Prostate gland (tissue), 2 donors: ENCODE measurements at regions not wholly inside any gene's neighbourhood (a gene's known extent, or its start where the extent isn't known, plus 50 kb on each side); places are given as distances from the start of the nearest gene placed in this dataset.
"Not testable (repeated sequence)": the region's sequence is repeated elsewhere in the genome, so short reads cannot be mapped to it uniquely, and the experiment has no call there.

Experiments used
- DNase-seq: peaks from one replicate; pipeline ENCODE4 v3.0.0-alpha.2; 2019; ENCODE audit warnings: low spot score
- H3K27ac ChIP-seq, 2 donors: fragments of 200-600 bp; sonication (generic); 2 replicates each; pipeline ENCODE4 v1.5.1; 2017 to 2019
- H3K27me3 ChIP-seq: fragments of 200-600 bp; sonication (generic); replicated peaks from 2 replicates; pipeline ENCODE4 v1.5.1; 2019; ENCODE audit not compliant: insufficient read depth
- H3K36me3 ChIP-seq, 2 donors: fragments of 200-600 bp; sonication (generic); 1 replicate in 1 of 2; 2 replicates in 1 of 2; pipeline versions ENCODE4 v1.5.1 to v1.8.1; 2017 to 2019
- H3K4me1 ChIP-seq: fragments of 200-600 bp; sonication (generic); replicated peaks from 2 replicates; pipeline ENCODE4 v1.5.1; 2019
- H3K4me3 ChIP-seq, 2 donors: fragments of 200-600 bp; sonication (generic); 2 replicates each; pipeline ENCODE4 v1.5.1; 2017 to 2019
- H3K9me3 ChIP-seq: fragments of 200-600 bp; sonication (generic); 2 replicates; pipeline ENCODE4 v1.5.1; 2017
- POLR2A ChIP-seq: fragments of 450-650 bp; IDR thresholded peaks from one replicate; pipeline ENCODE4 v1.6.1; 2016; ENCODE audit warnings: antibody characterized with exemption, mild to moderate bottlenecking
- POLR2AphosphoS5 ChIP-seq: sonication (generic); formaldehyde crosslinking; IDR thresholded peaks from one replicate; pipeline ENCODE4 v1.6.1; 2017; ENCODE audit warnings: antibody characterized with exemption
- WGBS: methylation state at CpG from one replicate; pipeline ENCODE4 v1.1.5; 2018; 5-methylcytosine and 5-hydroxymethylcytosine counted together
- intact Hi-C: fragments of 100-400 bp; cut with DNase I; formaldehyde crosslinking; loops from one replicate; pipeline ENCODE4 v1.14.2; 2022
- TF ChIP-seq, protein P1 (sequence below), 4 experiments: fragments of 200-600 bp in 2 of 4; fragments of 450-650 bp in 2 of 4; sonication (generic) in 2 of 4; IDR thresholded peaks; 1 replicate in 3 of 4; 2 replicates in 1 of 4; pipeline ENCODE4 v1.5.1; 2016 to 2019; ENCODE audit warnings: antibody characterized with exemption in 4 of 4, mild to moderate bottlenecking in 2 of 4, moderate library complexity in 2 of 4

- intact Hi-C loops, result no loop called here
- Histone ChIP-seq H3K4me3 (no peak overlapping the region), H3K27ac (no peak overlapping the region), H3K27me3 (no peaks in the 10 kb centered on the region), H3K9me3 (no peaks in the 10 kb centered on the region), H3K36me3 (no peaks in the 10 kb centered on the region), H3K4me1 (no peaks in the 10 kb centered on the region)
- TF ChIP-seq POLR2A, result no peak
- TF ChIP-seq, protein P1, sequence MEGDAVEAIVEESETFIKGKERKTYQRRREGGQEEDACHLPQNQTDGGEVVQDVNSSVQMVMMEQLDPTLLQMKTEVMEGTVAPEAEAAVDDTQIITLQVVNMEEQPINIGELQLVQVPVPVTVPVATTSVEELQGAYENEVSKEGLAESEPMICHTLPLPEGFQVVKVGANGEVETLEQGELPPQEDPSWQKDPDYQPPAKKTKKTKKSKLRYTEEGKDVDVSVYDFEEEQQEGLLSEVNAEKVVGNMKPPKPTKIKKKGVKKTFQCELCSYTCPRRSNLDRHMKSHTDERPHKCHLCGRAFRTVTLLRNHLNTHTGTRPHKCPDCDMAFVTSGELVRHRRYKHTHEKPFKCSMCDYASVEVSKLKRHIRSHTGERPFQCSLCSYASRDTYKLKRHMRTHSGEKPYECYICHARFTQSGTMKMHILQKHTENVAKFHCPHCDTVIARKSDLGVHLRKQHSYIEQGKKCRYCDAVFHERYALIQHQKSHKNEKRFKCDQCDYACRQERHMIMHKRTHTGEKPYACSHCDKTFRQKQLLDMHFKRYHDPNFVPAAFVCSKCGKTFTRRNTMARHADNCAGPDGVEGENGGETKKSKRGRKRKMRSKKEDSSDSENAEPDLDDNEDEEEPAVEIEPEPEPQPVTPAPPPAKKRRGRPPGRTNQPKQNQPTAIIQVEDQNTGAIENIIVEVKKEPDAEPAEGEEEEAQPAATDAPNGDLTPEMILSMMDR (IDR thresholded peaks at IDR 0.05), result no peak
- TF ChIP-seq POLR2AphosphoS5, result no peak
- no peak for DNase-seq
Measured at GRCh38 chr3:152773633-152774032, 61.3 kb upstream of the P2RY1 start.

GRCh38 chr3:152774230-152774629 lies 60.7 kb upstream of the P2RY1 start:
- H3K9me3 ChIP-seq, intact Hi-C loops, H3K27ac ChIP-seq, H3K4me1 ChIP-seq, H3K4me3 ChIP-seq, H3K27me3 ChIP-seq, H3K36me3 ChIP-seq, DNase-seq: not testable (repeated sequence)
- 92% methylated on average over 4 of the region's 4 CpGs for WGBS

- TF ChIP-seq, protein P1 (IDR thresholded peaks at IDR 0.05), result no peak
- TF ChIP-seq POLR2A, result no peak
- TF ChIP-seq POLR2AphosphoS5, result no peak
- no peak overlapping the region for H3K27ac ChIP-seq
- no peaks in the 10 kb centered on the region for H3K36me3 ChIP-seq
- no peak overlapping the region for H3K4me3 ChIP-seq
- no peaks in the 10 kb centered on the region for H3K27me3 ChIP-seq
- no peaks in the 10 kb centered on the region for H3K4me1 ChIP-seq
- intact Hi-C loops, result no loop called here
- 75% methylated on average over 2 of the region's 2 CpGs for whole genome bisulfite sequencing
- no peak for DNase-seq
- H3K9me3 ChIP-seq, result no peaks in the 10 kb centered on the region
Measured at GRCh38 chr3:152778022-152778421, 56.9 kb upstream of the P2RY1 start.

DNA sequence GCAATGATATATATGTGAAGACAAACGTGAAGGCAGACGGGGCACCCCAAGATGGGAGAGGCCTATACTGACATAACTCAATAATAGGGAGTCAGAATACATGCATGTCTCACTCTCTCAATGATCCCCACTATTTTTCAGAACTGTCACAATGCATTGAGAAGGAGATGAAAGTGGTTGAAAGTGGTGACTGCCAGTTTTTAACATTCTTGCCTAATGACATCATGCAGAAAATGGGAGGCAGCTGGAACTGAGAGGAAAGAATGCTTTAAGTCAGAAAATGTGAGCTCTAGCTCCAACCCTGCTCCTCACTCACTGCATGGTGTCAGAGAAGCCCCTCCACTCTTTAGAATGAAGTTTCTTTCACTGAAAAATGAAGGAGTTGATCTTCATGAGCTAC lies 55.3 kb upstream of the P2RY1 start:
- no peaks in the 10 kb centered on the region for H3K9me3 ChIP-seq
- H3K27me3 ChIP-seq, result no peaks in the 10 kb centered on the region
- no peak overlapping the region for H3K27ac ChIP-seq
- no peak overlapping the region for H3K4me3 ChIP-seq
- WGBS, result 74% methylated on average over 2 of the region's 2 CpGs
- no peaks in the 10 kb centered on the region for H3K36me3 ChIP-seq
- no peaks in the 10 kb centered on the region for H3K4me1 ChIP-seq
- intact Hi-C loops, result no loop called here
- TF ChIP-seq POLR2A (no peak), POLR2AphosphoS5 (no peak)
- TF ChIP-seq, protein P1 (IDR thresholded peaks at IDR 0.05), result no peak
- DNase-seq, result no peak

DNA sequence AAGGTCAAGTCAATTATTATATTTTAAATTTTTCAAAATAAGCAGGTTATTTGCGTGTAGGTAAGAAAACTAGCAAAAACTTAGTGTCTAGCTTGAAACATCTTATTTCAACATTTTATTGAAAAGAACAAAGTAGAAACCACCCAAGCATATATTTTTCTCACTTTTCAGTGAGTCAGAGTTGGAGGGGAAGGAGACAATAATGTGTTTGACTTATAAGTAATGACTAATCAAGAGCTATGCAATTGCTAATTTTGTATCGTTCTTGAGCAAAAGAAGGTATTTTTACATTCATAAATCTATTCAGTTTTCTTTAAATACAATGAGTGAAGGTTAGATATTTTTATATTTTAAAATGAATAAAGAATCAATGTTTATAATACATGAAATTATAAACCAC lies 54.4 kb upstream of the P2RY1 start:
- no peak for DNase-seq
- H3K4me3 ChIP-seq, result no peak overlapping the region
- intact Hi-C loops, result no loop called here
- WGBS, result 95% methylated on average over 2 of the region's 2 CpGs
- no peaks in the 10 kb centered on the region for H3K36me3 ChIP-seq
- H3K27ac ChIP-seq, result no peak overlapping the region
- no peaks in the 10 kb centered on the region for H3K27me3 ChIP-seq
- no peaks in the 10 kb centered on the region for H3K9me3 ChIP-seq
- no peaks in the 10 kb centered on the region for H3K4me1 ChIP-seq
- TF ChIP-seq POLR2A, result no peak
- TF ChIP-seq, protein P1 (IDR thresholded peaks at IDR 0.05), result no peak
- no peak for TF ChIP-seq POLR2AphosphoS5

DNA sequence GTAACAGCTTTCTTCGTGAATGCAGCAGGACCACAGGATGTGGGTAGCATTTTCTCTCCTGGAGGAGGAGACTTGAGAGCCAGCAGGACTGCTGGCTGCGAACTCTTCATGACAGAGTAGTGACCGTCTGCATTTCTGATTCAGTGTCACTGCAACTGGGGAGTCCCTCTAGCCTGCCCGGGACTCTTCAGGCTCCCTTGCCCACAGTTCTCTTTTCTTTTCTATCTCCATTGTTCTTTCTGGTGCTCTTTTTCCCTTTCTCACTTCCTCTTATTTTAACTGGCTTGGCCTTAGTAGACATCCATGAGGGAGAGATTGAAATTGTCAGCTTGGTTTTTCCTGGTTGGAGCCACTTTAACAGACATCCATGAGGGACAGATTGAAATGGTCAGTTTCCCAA lies 49.9 kb upstream of the P2RY1 start:
- no peak for DNase-seq
- Histone ChIP-seq H3K27ac (no peak overlapping the region), H3K4me1 (no peaks in the 10 kb centered on the region), H3K9me3 (no peaks in the 10 kb centered on the region), H3K27me3 (no peaks in the 10 kb centered on the region), H3K4me3 (no peak overlapping the region), H3K36me3 (no peaks in the 10 kb centered on the region)
- WGBS, result 91% methylated on average over 4 of the region's 4 CpGs
- TF ChIP-seq, protein P1 (IDR thresholded peaks at IDR 0.05), result no peak
- TF ChIP-seq POLR2AphosphoS5 (no peak), POLR2A (no peak)
- intact Hi-C loops, result no loop called here
